ENCODE measurements at regions not wholly inside any gene's neighbourhood (a gene's known extent, or its start where the extent isn't known, plus 50 kb on each side); places are given as distances from the start of the nearest gene placed in this dataset.

GRCh38 chr4:127143460-127144195 lies 489.1 kb upstream of the INTU start:
- DNase-seq (ENCODE audit: low spot score) = no peak

- no peak for DNase-seq (ENCODE audit: low spot score)
These were observed 487.7 kb upstream of the INTU start for GRCh38 chr4:127145006-127145540.

- no peak for DNase-seq (ENCODE audit: low spot score)
These were observed 484.6 kb upstream of the INTU start for GRCh38 chr4:127148165-127148564.

- no peak for DNase-seq (ENCODE audit: low spot score)
These were observed 483.7 kb upstream of the INTU start for GRCh38 chr4:127149086-127149485.

GRCh38 chr4:127151941-127152340 lies 480.8 kb upstream of the INTU start:
- DNase-seq (ENCODE audit: low spot score) = no peak

- DNase-seq (ENCODE audit: low spot score) = no peak
These were observed 477.6 kb upstream of the INTU start for GRCh38 chr4:127155116-127155515.

- DNase-seq (ENCODE audit: low spot score) = no peak
These were observed 477.2 kb upstream of the INTU start for GRCh38 chr4:127155555-127155954.

GRCh38 chr4:127162741-127163140 lies 470.0 kb upstream of the INTU start:
- DNase-seq (ENCODE audit: low spot score) = no peak

GRCh38 chr4:127165971-127166370 lies 466.8 kb upstream of the INTU start:
- DNase-seq (ENCODE audit: low spot score) = no peak

GRCh38 chr4:127174201-127174600 lies 458.6 kb upstream of the INTU start:
- no peak for DNase-seq (ENCODE audit: low spot score)

- no peak for DNase-seq (ENCODE audit: low spot score)
These were observed 458.1 kb upstream of the INTU start for GRCh38 chr4:127174616-127175015.

- DNase-seq (ENCODE audit: low spot score) = no peak
These were observed 453.3 kb upstream of the INTU start for GRCh38 chr4:127179256-127180087.

GRCh38 chr4:127181001-127181400 lies 451.8 kb upstream of the INTU start:
- no peak for DNase-seq (ENCODE audit: low spot score)

GRCh38 chr4:127182687-127183086 lies 450.1 kb upstream of the INTU start:
- DNase-seq (ENCODE audit: low spot score) = no peak

- DNase-seq (ENCODE audit: low spot score) = no peak
These were observed 443.9 kb upstream of the INTU start for GRCh38 chr4:127188847-127189246.

GRCh38 chr4:127194281-127194680 lies 438.5 kb upstream of the INTU start:
- no peak for DNase-seq (ENCODE audit: low spot score)

GRCh38 chr4:127196655-127197352 lies 436.0 kb upstream of the INTU start:
- DNase-seq (ENCODE audit: low spot score) = no peak

- no peak for DNase-seq (ENCODE audit: low spot score)
These were observed 429.1 kb upstream of the INTU start for GRCh38 chr4:127203562-127204200.

GRCh38 chr4:127204322-127204721 lies 428.4 kb upstream of the INTU start:
- DNase-seq (ENCODE audit: low spot score) = no peak

- DNase-seq (ENCODE audit: low spot score) = no peak
These were observed 423.1 kb upstream of the INTU start for GRCh38 chr4:127209580-127210095.

GRCh38 chr4:127210893-127211649 lies 421.7 kb upstream of the INTU start:
- DNase-seq (ENCODE audit: low spot score) = no peak

All from ureter (tissue), 1 donor.